OCI-LY3 (cell line): ENCODE measurements at regions not wholly inside any gene's neighbourhood (a gene's known extent, or its start where the extent isn't known, plus 50 kb on each side); places are given as distances from the start of the nearest gene placed in this dataset.

Source experiments
- H2AFZ ChIP-seq: fragments of 200-600, 300-600 bp; shearing (Covaris generic); 2 replicates; pipeline ENCODE4 v1.6.0; 2014; ENCODE audit warnings: antibody characterized with exemption, low read depth, low read length
- H3K27ac ChIP-seq: fragments of 200-600, 300-600 bp; sonication (generic); 2 replicates; pipeline ENCODE4 v1.5.1; 2014; ENCODE audit warnings: mild to moderate bottlenecking, low read length, moderate library complexity, mixed read lengths
- H3K27me3 ChIP-seq: fragments of 200-600, 300-600 bp; sonication (generic); 2 replicates; pipeline ENCODE4 v1.6.1; 2014; ENCODE audit warnings: low read depth, low read length, mixed read lengths
- H3K36me3 ChIP-seq: fragments of 200-600, 300-600 bp; sonication (generic); replicated peaks from 2 replicates; pipeline ENCODE3; 2014; ENCODE audit warnings: low read depth, low read length, mixed read lengths
- H3K4me1 ChIP-seq: fragments of 300-600, 200-600 bp; sonication (generic); 2 replicates; pipeline ENCODE4 v1.6.1; 2014; ENCODE audit warnings: low read length, mixed read lengths
- H3K4me2 ChIP-seq: fragments of 200-600, 300-600 bp; sonication (generic); 2 replicates; pipeline ENCODE4 v1.6.1; 2014; ENCODE audit warnings: low read length, mixed read lengths
- H3K4me3 ChIP-seq: fragments of 300-600, 200-600 bp; sonication (generic); 2 replicates; pipeline ENCODE4 v1.5.1; 2014; ENCODE audit warnings: antibody characterized with exemption, mild to moderate bottlenecking, low read length, moderate library complexity
- H3K79me2 ChIP-seq: fragments of 300-600, 200-600 bp; shearing (Covaris generic); 2 replicates; pipeline ENCODE4 v1.6.1; 2014; ENCODE audit warnings: mild to moderate bottlenecking, low read length, mixed read lengths
- H3K9ac ChIP-seq: fragments of 300-600, 200-600 bp; shearing (Covaris generic); 2 replicates; pipeline ENCODE4 v1.6.0; 2014; ENCODE audit warnings: mild to moderate bottlenecking, low read length, moderate library complexity
- H3K9me3 ChIP-seq: fragments of 200-600, 300-600 bp; shearing (Covaris generic); 2 replicates; pipeline ENCODE4 v1.6.1; 2014; ENCODE audit warnings: low read length, mixed read lengths; ENCODE audit not compliant: insufficient read depth
- H4K20me1 ChIP-seq: fragments of 200-600, 300-600 bp; sonication (generic); 2 replicates; pipeline ENCODE4 v1.6.1; 2016; ENCODE audit warnings: low read length, mixed read lengths; ENCODE audit not compliant: insufficient read depth
- EZH2phosphoT487 ChIP-seq: fragments of 200-600 bp; shearing (Covaris generic); IDR thresholded peaks from 2 replicates; pipeline ENCODE4 v1.6.1; 2018; ENCODE audit warnings: antibody characterized with exemption, mixed run types, low read depth
- TF ChIP-seq, protein P1 (sequence below): fragments of 200-600, 300-600 bp; sonication (generic); IDR thresholded peaks from 2 replicates; pipeline ENCODE4 v1.5.1; 2014; ENCODE audit warnings: antibody characterized with exemption, low read length, low read depth

DNA sequence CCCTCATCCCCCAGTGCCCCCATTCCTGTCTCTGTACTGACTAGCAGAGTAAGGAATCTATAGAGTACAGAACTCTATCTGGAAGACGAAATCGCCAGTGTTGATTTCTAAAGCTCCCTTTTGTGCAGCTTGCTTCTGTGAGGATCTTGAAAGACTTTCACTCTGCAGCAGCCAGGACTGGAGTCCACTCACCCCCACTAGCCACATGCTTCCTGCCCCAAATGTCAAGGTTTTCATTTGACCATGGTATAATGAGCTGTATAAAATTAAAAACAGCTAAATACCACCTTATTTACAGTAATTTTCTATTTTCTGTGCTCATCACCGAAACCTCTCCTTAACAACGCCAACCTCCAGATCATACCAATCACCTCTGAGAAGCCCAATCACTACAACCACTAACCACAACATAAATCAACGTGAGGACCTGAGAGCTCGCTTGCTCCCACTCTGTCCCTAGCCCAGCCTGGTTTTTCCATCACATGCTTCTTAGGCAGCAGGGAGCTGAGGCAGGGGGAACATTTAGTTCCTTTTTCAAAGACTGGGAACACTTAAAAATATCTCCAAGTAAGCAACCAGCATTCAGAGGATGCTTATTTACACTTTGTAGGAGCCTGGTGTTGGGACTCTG is 56.1 kb upstream of the IRF2BP2 start:
- Histone ChIP-seq H3K4me3 (no peak overlapping the region), H3K4me2 (no peak overlapping the region), H3K79me2 (no peaks in the 10 kb centered on the region), H3K27ac (no peak overlapping the region), H3K36me3 (no peaks in the 10 kb centered on the region), H2AFZ (no peak overlapping the region), H3K9me3 (no peaks in the 10 kb centered on the region), H3K27me3 (peaks cover 11% of the 10 kb centered on the region; the same call in 1 of the 2 replicates), H3K4me1 (peaks cover 5% of the 10 kb centered on the region), H4K20me1 (no peaks in the 10 kb centered on the region), H3K9ac (no peak overlapping the region)
- no peak for TF ChIP-seq EZH2phosphoT487
- TF ChIP-seq, protein P1, sequence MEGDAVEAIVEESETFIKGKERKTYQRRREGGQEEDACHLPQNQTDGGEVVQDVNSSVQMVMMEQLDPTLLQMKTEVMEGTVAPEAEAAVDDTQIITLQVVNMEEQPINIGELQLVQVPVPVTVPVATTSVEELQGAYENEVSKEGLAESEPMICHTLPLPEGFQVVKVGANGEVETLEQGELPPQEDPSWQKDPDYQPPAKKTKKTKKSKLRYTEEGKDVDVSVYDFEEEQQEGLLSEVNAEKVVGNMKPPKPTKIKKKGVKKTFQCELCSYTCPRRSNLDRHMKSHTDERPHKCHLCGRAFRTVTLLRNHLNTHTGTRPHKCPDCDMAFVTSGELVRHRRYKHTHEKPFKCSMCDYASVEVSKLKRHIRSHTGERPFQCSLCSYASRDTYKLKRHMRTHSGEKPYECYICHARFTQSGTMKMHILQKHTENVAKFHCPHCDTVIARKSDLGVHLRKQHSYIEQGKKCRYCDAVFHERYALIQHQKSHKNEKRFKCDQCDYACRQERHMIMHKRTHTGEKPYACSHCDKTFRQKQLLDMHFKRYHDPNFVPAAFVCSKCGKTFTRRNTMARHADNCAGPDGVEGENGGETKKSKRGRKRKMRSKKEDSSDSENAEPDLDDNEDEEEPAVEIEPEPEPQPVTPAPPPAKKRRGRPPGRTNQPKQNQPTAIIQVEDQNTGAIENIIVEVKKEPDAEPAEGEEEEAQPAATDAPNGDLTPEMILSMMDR, result no peak

DNA sequence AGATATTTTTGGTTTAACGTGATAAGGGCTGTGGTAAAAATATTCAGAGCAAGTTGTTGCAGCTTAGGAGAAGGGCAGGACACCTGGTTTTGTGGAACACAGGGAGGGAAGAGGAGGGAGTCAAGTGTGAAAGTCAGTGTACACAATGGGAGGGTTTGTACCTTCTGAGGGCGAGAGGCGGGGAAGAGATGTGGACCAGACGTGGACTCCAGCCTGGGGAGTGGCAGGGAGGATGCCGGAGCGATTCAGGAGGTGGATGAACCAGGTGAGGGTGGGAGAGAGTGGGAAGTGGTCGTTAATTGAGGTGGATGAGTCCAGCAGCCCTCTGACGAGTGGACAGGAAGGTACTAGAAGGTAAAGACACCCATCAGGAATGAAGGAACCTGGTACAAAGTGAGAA is 52.2 kb upstream of the IRF2BP2 start:
- Histone ChIP-seq H2AFZ (no peak overlapping the region), H3K27ac (no peak overlapping the region), H3K27me3 (peaks cover 11% of the 10 kb centered on the region; the same call in 1 of the 2 replicates), H3K4me2 (no peak overlapping the region), H3K79me2 (no peaks in the 10 kb centered on the region), H3K9me3 (no peaks in the 10 kb centered on the region), H3K36me3 (no peaks in the 10 kb centered on the region), H3K9ac (no peak overlapping the region), H4K20me1 (no peaks in the 10 kb centered on the region), H3K4me3 (no peak overlapping the region), H3K4me1 (peaks cover 5% of the 10 kb centered on the region)
- no peak for TF ChIP-seq EZH2phosphoT487
- TF ChIP-seq, protein P1, result no peak

DNA sequence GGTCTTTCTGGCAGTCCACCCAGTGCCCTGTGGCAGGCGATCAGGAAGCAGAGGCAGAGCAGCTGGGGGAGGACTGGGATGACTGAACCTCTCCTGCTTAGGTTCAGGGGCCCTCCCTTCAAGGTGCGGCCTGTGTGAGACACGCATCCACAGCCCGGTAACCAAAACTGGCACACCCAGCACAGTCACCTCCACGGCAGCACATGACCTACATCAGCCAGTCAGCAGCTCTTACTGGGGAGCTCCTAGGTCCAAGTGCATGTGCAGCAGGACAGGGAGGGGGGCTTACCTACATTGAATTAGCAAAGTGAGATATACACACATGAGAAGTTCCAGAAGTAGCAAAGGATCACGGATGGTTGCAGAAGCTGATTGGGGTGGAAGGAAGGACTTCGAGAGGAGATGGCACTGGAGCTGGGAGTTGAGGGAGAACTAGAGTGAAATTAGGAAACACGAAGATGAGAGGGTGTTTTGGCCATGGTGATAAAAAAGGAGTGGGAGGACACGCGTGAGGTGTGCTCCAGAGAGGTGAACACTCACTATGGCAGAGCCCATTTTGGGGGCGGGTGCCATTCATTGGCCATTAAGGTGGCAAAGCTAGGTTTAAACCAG is 51.4 kb upstream of the IRF2BP2 start:
- Histone ChIP-seq H3K4me3 (no peak overlapping the region), H3K4me1 (peaks cover 12% of the 10 kb centered on the region), H3K9me3 (no peaks in the 10 kb centered on the region), H3K79me2 (no peaks in the 10 kb centered on the region), H3K36me3 (no peaks in the 10 kb centered on the region), H2AFZ (no peak overlapping the region), H3K27ac (no peak overlapping the region), H4K20me1 (no peaks in the 10 kb centered on the region), H3K9ac (no peak overlapping the region), H3K27me3 (peaks cover 11% of the 10 kb centered on the region; the same call in 1 of the 2 replicates), H3K4me2 (no peak overlapping the region)
- TF ChIP-seq EZH2phosphoT487, result no peak
- TF ChIP-seq, protein P1, result no peak

DNA sequence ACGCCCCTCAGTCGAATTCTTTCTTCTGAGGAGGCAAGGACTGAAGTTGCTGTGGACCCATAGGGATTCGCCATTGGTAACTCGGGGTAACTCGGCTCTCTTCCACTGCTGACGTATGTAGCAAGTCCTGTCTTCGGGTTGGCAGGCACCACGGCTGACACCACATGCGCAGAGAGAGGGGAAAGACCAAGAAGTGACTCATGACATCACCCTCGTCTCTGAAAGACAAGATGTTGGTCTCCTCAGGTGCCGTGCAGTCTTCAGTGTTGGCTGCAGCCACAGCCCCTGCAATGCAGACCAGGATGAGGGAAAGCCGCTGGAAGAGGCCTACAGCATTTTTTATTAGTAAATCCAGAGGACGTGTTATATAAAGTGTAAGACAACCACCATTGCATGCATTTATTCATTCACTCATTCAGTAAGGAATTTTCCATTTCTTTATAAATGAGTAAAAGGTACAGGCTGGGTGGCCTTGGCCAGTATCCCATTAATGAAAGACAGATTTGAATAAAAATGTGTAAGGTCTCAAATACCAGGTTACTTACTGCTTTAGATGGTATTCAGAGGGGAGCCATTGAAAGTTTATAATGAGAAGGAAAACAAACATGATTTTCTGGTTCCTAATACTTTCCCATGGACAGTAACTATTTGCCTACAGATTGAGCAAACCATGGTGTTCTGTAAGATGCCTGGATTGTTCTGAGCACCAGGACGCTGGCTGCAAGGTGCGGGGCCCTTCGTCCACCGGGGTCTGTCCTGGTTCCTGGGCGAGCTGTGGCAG is 50.7 kb upstream of the IRF2BP2 start:
- Histone ChIP-seq H3K4me2 (no peak overlapping the region), H3K9me3 (no peaks in the 10 kb centered on the region), H3K27ac (no peak overlapping the region), H2AFZ (no peak overlapping the region), H3K4me3 (no peak overlapping the region), H4K20me1 (no peaks in the 10 kb centered on the region), H3K79me2 (no peaks in the 10 kb centered on the region), H3K36me3 (no peaks in the 10 kb centered on the region), H3K9ac (no peak overlapping the region), H3K27me3 (peaks cover 11% of the 10 kb centered on the region; the same call in 1 of the 2 replicates), H3K4me1 (peaks cover 12% of the 10 kb centered on the region)
- TF ChIP-seq, protein P1, result no peak
- no peak for TF ChIP-seq EZH2phosphoT487
